Keratinocyte (primary cell): ENCODE measurements at regions not wholly inside any gene's neighbourhood (a gene's known extent, or its start where the extent isn't known, plus 50 kb on each side); places are given as distances from the start of the nearest gene placed in this dataset.

Source experiments
- CTCF ChIP-seq, 3 experiments: IDR thresholded peaks in 1 of 3; conservative IDR thresholded peaks in 1 of 3; optimal IDR thresholded peaks in 1 of 3; 2 replicates in 2 of 3; 3 replicates in 1 of 3; pipeline versions ENCODE3 to v1.5.1; 2011; ENCODE audit warnings: low read length in 3 of 3, mild to moderate bottlenecking in 3 of 3, moderate library complexity in 2 of 3, control low read depth in 1 of 3, inconsistent platforms in 1 of 3; ENCODE audit not compliant: insufficient read depth in 2 of 3; ENCODE audit errors: extremely low read depth in 1 of 3
- EZH2 ChIP-seq: IDR thresholded peaks from one replicate; pipeline ENCODE4 v1.6.1; 2012; ENCODE audit warnings: inconsistent platforms, mild to moderate bottlenecking, low read length, moderate library complexity

GRCh38 chr4:164358400-164358799 is 395.5 kb upstream of the SMIM31 start:
- TF ChIP-seq CTCF (optimal IDR thresholded peaks at IDR 0.05 in 1 of 3, IDR thresholded peaks at IDR 0.05 in 1 of 3, conservative IDR thresholded peaks at IDR 0.05 in 1 of 3; ENCODE audit: extremely low read depth in 1 of 3, insufficient read depth in 2 of 3, low read length in 3 of 3) (no peak), EZH2 (no peak)
